Activated CD4-positive, alpha-beta T cell treated with anti-CD3 and anti-CD28 coated beads, Interleukin-2, amount 10 ng/mL, durations not matched to agents 7 days and 5 days (primary cell): ENCODE measurements at regions not wholly inside any gene's neighbourhood (a gene's known extent, or its start where the extent isn't known, plus 50 kb on each side); places are given as distances from the start of the nearest gene placed in this dataset.
"Not testable (repeated sequence)": the region's sequence is repeated elsewhere in the genome, so short reads cannot be mapped to it uniquely, and the experiment has no call there.

Source experiments
- CTCF ChIA-PET: fragments of 350-600 bp; sonication (Branson Sonifier 250); formaldehyde crosslinking; loops from one replicate; lab custom pipeline; 2021; ENCODE audit warnings: antibody characterized with exemption; lab: Charles Lee
- POLR2A ChIA-PET: fragments of 350-600 bp; sonication (Branson Sonifier 250); formaldehyde crosslinking; loops from one replicate; lab custom pipeline; 2021; ENCODE audit warnings: antibody characterized with exemption; lab: Charles Lee
- DNase-seq: peaks from one replicate; pipeline ENCODE4 v3.0.0-alpha.2; 2020
- H3K27ac Mint-ChIP-seq: one replicate; pipeline ENCODE4 v1.8.0; 2021; ENCODE audit warnings: mild to moderate bottlenecking, moderate library complexity, mixed read lengths
- H3K27me3 Mint-ChIP-seq: one replicate; pipeline ENCODE4 v1.8.0; 2021; ENCODE audit warnings: mixed read lengths
- H3K36me3 Mint-ChIP-seq: one replicate; pipeline ENCODE4 v1.8.0; 2021; ENCODE audit warnings: low read depth, mixed read lengths
- H3K4me1 Mint-ChIP-seq: one replicate; pipeline ENCODE4 v1.8.0; 2021; ENCODE audit warnings: mixed read lengths
- H3K4me3 Mint-ChIP-seq: one replicate; pipeline ENCODE4 v1.8.0; 2021; ENCODE audit warnings: mild to moderate bottlenecking, moderate library complexity, mixed read lengths
- H3K9me3 Mint-ChIP-seq: one replicate; pipeline ENCODE4 v1.8.0; 2021; ENCODE audit warnings: mixed read lengths

GRCh38 chr2:106284255-106284654 is 90.2 kb upstream of the UXS1 start:
- CTCF ChIA-PET: no interaction called here
- POLR2A ChIA-PET: no interaction called here
- Mint-ChIP-seq H3K27me3 (peaks cover 4% of the 10 kb centered on the region), H3K9me3 (no peaks in the 10 kb centered on the region), H3K27ac (no peak overlapping the region), H3K4me3 (no peak overlapping the region), H3K36me3 (no peaks in the 10 kb centered on the region), H3K4me1 (no peaks in the 10 kb centered on the region)
- DNase-seq: no peak

DNA sequence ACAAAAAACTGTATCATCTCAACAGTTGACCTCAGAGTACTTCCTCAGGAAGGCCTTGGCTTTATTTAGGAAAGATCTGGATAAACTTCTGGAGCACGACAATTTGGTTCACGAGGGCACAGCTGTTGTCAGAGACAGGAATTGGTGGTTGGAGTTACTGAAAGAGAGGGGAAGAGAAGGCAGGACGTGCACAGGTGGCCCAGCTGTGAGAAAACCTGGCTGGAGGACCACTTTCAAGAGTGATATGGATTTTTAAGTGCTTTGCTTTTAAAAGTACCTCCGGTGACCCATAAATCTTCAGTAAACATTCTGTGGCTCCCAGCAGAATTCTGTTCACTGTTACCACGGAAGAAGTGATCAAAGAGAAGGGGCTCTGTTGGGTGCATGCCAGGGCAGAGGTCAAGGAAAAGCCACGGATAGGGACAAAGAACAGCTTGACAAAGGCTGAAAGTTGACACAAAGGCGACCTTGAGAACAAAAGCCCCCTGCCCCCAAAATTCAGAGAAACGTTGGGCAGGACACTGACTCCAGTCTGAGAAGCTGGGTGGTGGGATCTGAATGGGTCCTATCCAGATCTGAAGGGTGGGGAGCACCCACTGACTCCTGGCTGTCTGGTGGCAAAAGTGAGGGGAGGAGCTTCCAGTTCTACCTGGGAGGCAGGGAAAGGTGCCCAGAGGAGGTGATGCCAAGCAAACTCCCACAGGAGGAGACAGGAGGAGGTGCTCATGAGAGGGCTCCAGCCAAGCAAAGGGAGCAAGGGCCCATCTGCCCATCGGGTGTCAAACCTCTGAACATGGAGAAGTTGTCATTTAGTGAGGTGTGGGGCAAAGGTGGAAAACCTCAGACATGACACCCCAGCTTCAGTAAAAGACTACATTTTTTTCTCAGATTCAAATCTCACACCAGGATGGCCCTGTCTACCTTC is 89.4 kb upstream of the UXS1 start:
- H3K27ac Mint-ChIP-seq, CTCF ChIA-PET, H3K4me1 Mint-ChIP-seq, H3K4me3 Mint-ChIP-seq, H3K36me3 Mint-ChIP-seq, DNase-seq, POLR2A ChIA-PET, H3K9me3 Mint-ChIP-seq, H3K27me3 Mint-ChIP-seq: not testable (repeated sequence)

DNA sequence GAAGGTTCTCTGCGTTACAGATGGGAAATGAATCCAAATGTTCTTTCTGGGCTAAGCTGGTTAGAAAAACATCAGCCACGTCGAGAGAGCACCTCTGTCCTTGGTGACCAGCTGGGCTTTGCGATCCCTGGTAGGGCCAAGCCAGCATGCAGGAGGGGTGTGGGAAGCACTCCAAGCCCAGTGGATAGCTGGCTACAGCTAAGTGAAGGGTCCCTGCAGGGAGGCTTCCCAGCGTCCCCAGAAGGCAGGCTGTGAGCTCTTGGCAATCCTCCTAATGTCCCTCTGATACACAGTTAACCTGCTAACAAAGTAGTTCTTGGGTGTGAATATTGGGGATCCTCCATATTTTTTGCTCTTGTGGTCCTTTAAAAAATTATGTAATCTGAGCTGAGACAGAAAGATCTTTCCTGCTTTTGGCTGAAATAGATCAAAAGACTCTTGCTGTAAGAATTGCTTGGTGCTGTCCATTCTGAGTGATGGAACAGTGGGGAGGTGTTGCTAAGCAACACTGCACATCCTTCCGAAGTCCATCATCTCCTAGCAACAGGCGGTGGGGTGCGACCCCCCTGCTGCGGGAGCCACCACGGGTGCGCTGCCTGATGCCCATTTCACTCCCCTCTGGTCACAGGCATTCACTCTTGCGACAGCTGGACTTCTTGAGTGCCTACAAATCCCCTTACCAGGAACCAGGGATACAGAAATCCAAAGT is 88.5 kb upstream of the UXS1 start:
- Mint-ChIP-seq H3K27ac (no peak overlapping the region), H3K27me3 (peaks cover 4% of the 10 kb centered on the region), H3K9me3 (no peaks in the 10 kb centered on the region), H3K4me1 (no peaks in the 10 kb centered on the region), H3K36me3 (no peaks in the 10 kb centered on the region), H3K4me3 (no peak overlapping the region)
- ChIA-PET CTCF (interaction anchor here (0.7 kb wide), 1 partner anchor 661 kb away, joined by 3 read pairs; no protein-coding TSS in a partner anchor), POLR2A (no interaction called here)
- no peak for DNase-seq

DNA sequence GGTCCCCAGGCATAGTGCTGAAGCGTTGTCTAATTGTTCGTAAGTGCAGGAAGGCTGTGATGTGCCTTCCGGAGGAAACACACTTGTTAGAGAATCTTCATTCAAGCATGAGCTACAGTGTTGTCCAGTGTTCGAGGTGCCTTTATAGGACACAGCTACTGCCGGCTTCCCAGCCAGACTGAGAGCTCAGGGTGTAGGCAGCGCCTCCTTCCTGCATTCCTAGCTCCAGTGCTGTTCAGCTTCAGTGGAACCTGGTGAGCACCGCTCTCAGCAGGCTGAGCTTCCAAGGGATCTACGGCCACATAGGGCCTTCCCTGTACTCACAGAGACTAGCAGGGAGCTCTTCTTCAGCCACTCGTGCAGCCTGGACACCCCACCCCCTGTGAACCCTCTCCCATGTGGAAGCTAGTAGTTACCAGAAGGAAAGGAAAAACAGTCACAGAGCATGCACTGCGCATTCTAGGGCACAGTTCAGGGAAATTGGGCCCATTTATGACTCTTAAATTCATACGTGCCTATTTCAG is 87.9 kb upstream of the UXS1 start:
- H3K9me3 Mint-ChIP-seq, H3K36me3 Mint-ChIP-seq, H3K4me1 Mint-ChIP-seq, POLR2A ChIA-PET, H3K4me3 Mint-ChIP-seq, H3K27ac Mint-ChIP-seq, H3K27me3 Mint-ChIP-seq, DNase-seq: not testable (repeated sequence)
- CTCF ChIA-PET: interaction anchor here (0.7 kb wide), 1 partner anchor 662 kb away, joined by 3 read pairs; no protein-coding TSS in a partner anchor

DNA sequence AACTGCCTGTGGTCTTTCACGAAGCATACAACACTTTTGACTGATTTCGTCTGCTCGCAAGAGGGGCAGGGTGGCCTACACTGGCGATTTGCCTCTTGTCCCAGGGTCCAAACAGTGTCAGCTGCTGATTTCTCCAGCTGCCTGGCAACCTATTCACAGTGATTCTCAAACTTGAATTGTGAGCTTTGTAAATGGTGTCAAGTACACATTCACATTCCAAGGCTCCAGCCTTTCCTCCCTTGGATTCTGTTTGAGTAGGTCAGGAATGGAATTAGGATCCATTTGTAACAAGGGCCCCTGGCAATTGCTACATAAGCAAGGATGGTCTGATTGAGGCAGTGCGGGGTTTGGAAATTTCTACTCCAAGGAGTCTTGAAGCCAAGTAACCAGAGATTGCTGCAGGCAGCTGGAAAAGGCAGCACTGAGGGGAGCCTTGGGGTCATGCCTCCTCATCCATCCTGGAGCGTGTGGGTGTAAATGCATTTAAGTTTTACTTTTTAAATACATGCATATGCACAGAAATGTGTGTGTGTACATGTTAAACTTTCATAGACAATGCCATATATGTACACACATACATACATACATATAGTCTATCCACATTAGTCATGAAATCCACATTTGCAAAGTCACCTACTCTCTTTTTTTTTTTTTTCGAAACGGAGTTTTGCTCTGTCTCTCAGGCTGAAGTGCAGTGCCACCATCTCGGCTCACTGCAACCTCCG is 86.8 kb upstream of the UXS1 start:
- DNase-seq: no peak
- H3K27me3 Mint-ChIP-seq: peaks cover 2% of the 10 kb centered on the region
- no peaks in the 10 kb centered on the region for H3K9me3 Mint-ChIP-seq
- peak overlapping the region; percentile 36 for H3K27ac Mint-ChIP-seq
- H3K4me1 Mint-ChIP-seq: no peaks in the 10 kb centered on the region
- POLR2A ChIA-PET: no interaction called here
- CTCF ChIA-PET: interaction anchor here (1.0 kb wide), 1 partner anchor 9 kb away, joined by 5 read pairs; no protein-coding TSS in a partner anchor
- H3K36me3 Mint-ChIP-seq: no peaks in the 10 kb centered on the region
- H3K4me3 Mint-ChIP-seq: no peak overlapping the region

GRCh38 chr2:106280224-106280623 is 86.1 kb upstream of the UXS1 start:
- CTCF ChIA-PET: interaction anchor here (1.0 kb wide), 1 partner anchor 9 kb away, joined by 5 read pairs; no protein-coding TSS in a partner anchor
- H3K27ac Mint-ChIP-seq: no peak overlapping the region
- H3K36me3 Mint-ChIP-seq: no peaks in the 10 kb centered on the region
- H3K27me3 Mint-ChIP-seq: peaks cover 2% of the 10 kb centered on the region
- no peaks in the 10 kb centered on the region for H3K4me1 Mint-ChIP-seq
- DNase-seq: no peak
- H3K9me3 Mint-ChIP-seq: no peaks in the 10 kb centered on the region
- H3K4me3 Mint-ChIP-seq: no peak overlapping the region
- POLR2A ChIA-PET: no interaction called here

- no peak for DNase-seq
- H3K9me3 Mint-ChIP-seq: no peaks in the 10 kb centered on the region
- POLR2A ChIA-PET: no interaction called here
- H3K4me1 Mint-ChIP-seq: no peaks in the 10 kb centered on the region
- H3K36me3 Mint-ChIP-seq: no peaks in the 10 kb centered on the region
- H3K4me3 Mint-ChIP-seq: no peak overlapping the region
- H3K27me3 Mint-ChIP-seq: peaks cover 2% of the 10 kb centered on the region
- CTCF ChIA-PET: no interaction called here
- H3K27ac Mint-ChIP-seq: no peak overlapping the region
Observed at GRCh38 chr2:106278112-106278876, 84.2 kb upstream of the UXS1 start.

GRCh38 chr2:106277426-106277825 is 83.3 kb upstream of the UXS1 start:
- ChIA-PET CTCF (no interaction called here), POLR2A (no interaction called here)
- no peaks in the 10 kb centered on the region for H3K36me3 Mint-ChIP-seq
- no peak overlapping the region for H3K27ac Mint-ChIP-seq
- H3K27me3 Mint-ChIP-seq: peaks cover 2% of the 10 kb centered on the region
- DNase-seq: no peak
- no peaks in the 10 kb centered on the region for H3K9me3 Mint-ChIP-seq
- H3K4me3 Mint-ChIP-seq: no peak overlapping the region
- no peaks in the 10 kb centered on the region for H3K4me1 Mint-ChIP-seq

DNA sequence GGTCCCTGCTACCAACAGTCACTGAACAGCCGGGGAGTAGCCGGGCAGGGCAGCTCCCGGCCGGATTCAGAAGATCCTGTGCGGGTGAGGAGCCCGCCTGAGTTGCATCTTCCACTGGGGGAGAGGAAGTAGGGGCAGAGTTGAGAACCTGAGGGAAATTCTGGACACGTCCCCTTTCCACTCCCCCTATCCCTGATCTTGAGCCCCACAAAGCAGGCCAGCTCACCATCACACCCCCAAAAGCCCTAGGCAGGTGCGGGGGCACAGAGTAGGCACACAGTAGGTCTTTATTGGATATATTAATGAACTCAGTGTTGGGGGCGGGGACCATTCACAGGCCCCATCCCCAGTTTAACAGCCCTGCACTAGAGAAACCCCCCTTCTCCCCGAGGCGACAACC is 81.9 kb upstream of the UXS1 start:
- Mint-ChIP-seq H3K9me3 (no peaks in the 10 kb centered on the region), H3K27me3 (peaks cover 12% of the 10 kb centered on the region)
- POLR2A ChIA-PET: no interaction called here

GRCh38 chr2:106274668-106275067 is 80.6 kb upstream of the UXS1 start:
- POLR2A ChIA-PET: no interaction called here
- H3K9me3 Mint-ChIP-seq: no peaks in the 10 kb centered on the region
- peaks cover 15% of the 10 kb centered on the region for H3K27me3 Mint-ChIP-seq
- no peak for DNase-seq
- no peak overlapping the region for H3K27ac Mint-ChIP-seq
- no peaks in the 10 kb centered on the region for H3K36me3 Mint-ChIP-seq
- H3K4me3 Mint-ChIP-seq: no peak overlapping the region
- CTCF ChIA-PET: interaction anchor here (1.5 kb wide), 1 partner anchor 21 kb away, joined by 3 read pairs; no protein-coding TSS in a partner anchor
- peaks cover 14% of the 10 kb centered on the region for H3K4me1 Mint-ChIP-seq

More for the DNA sequence above, 81.9 kb upstream of the UXS1 start:
- CTCF ChIA-PET: no interaction called here
- Mint-ChIP-seq H3K27ac (no peak overlapping the region), H3K4me1 (peaks cover 1% of the 10 kb centered on the region), H3K4me3 (no peak overlapping the region), H3K36me3 (no peaks in the 10 kb centered on the region)
- no peak for DNase-seq

DNA sequence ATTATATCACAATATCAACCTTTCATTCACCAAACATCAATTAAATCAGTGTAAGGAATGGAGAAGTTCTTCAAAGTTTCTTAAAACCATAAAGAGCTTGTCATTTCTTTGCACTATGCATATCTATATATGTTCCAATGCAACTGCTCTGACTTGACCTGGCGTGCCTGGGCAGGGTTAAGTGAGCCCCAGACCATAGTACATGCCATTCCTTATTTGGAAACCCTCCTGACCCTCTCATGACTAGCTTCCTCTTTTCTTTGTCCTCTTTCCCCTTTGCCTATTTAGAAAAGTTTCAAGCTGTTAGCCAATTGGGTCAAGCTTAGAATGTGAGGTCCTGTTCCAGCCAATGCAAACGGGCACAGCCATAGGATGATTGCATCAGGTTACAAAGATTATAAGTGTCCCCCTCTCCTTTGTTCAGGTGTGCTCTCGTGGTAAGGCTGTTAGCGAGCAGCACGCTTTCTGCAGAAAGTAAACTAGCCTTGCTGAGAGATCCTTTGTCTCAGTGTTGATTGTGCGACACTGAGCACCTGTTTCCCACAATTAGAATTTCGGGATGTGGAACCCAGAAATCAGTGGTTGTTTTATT is 78.2 kb upstream of the UXS1 start:
- H3K4me3 Mint-ChIP-seq: no peak overlapping the region
- H3K27ac Mint-ChIP-seq: no peak overlapping the region
- CTCF ChIA-PET: interaction anchor here (1.3 kb wide), 1 partner anchor 8 kb away, joined by 5 read pairs; no protein-coding TSS in a partner anchor
- POLR2A ChIA-PET: no interaction called here
- peaks cover 38% of the 10 kb centered on the region for H3K4me1 Mint-ChIP-seq
- no peaks in the 10 kb centered on the region for H3K9me3 Mint-ChIP-seq
- no peaks in the 10 kb centered on the region for H3K36me3 Mint-ChIP-seq
- H3K27me3 Mint-ChIP-seq: peaks cover 17% of the 10 kb centered on the region
- no peak for DNase-seq
